ENCODE measurements at regions not wholly inside any gene's neighbourhood (a gene's known extent, or its start where the extent isn't known, plus 50 kb on each side); places are given as distances from the start of the nearest gene placed in this dataset.

DNA sequence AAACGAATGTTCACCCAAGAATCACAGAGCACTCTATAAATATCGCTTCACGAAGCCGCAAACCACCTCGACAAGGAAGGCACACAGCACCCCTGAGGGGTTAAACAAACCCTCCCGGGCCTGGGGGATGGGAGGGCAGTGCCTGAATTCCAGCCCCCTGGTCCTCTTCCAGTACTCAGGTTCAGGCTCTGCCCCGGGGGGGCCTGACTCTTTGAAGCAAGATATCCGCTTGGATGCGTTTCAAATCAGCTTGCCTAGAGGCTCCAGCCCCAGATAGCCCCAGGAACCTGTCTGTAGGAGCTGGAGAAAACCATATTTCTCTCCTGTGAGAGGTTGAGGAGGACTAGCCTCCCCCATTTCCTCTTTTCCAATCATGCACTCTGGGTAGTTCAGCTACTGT, 194.7 kb downstream of the WNT5A start:
- peaks cover 7% of the 10 kb centered on the region for H3K4me1 ChIP-seq (ENCODE audit: control insufficient read depth, insufficient read depth, low read length)
- no peak overlapping the region for H3K4me2 ChIP-seq (ENCODE audit: low read length)
- no peak overlapping the region for H3K4me3 ChIP-seq (ENCODE audit: low read length)
- H3K9me3 ChIP-seq (replicated peaks; ENCODE audit: low read length) = no peaks in the 10 kb centered on the region
- no peak overlapping the region for H3K9ac ChIP-seq (ENCODE audit: low read depth, low read length)
- H3K36me3 ChIP-seq (ENCODE audit: insufficient read depth, low read length) = no peaks in the 10 kb centered on the region
- H3K27me3 ChIP-seq (ENCODE audit: control insufficient read depth, insufficient read depth, low read length) = no peaks in the 10 kb centered on the region

GRCh38 chr3:55288657-55289056, 198.4 kb downstream of the WNT5A start:
- no peak overlapping the region for H3K4me2 ChIP-seq (ENCODE audit: low read length)
- no peak overlapping the region for H3K4me3 ChIP-seq (ENCODE audit: low read length)
- no peaks in the 10 kb centered on the region for H3K27me3 ChIP-seq (ENCODE audit: control insufficient read depth, insufficient read depth, low read length)
- peaks cover 3% of the 10 kb centered on the region for H3K4me1 ChIP-seq (ENCODE audit: control insufficient read depth, insufficient read depth, low read length)
- no peaks in the 10 kb centered on the region for H3K36me3 ChIP-seq (ENCODE audit: insufficient read depth, low read length)
- H3K9ac ChIP-seq (ENCODE audit: low read depth, low read length) = no peak overlapping the region
- H3K9me3 ChIP-seq (replicated peaks; ENCODE audit: low read length) = no peaks in the 10 kb centered on the region

- no peaks in the 10 kb centered on the region for H3K27me3 ChIP-seq (ENCODE audit: control insufficient read depth, insufficient read depth, low read length)
- peaks cover 3% of the 10 kb centered on the region for H3K4me1 ChIP-seq (ENCODE audit: control insufficient read depth, insufficient read depth, low read length)
- H3K4me2 ChIP-seq (ENCODE audit: low read length) = no peak overlapping the region
- no peak overlapping the region for H3K9ac ChIP-seq (ENCODE audit: low read depth, low read length)
- H3K4me3 ChIP-seq (ENCODE audit: low read length) = no peak overlapping the region
- no peaks in the 10 kb centered on the region for H3K36me3 ChIP-seq (ENCODE audit: insufficient read depth, low read length)
- H3K9me3 ChIP-seq (replicated peaks; ENCODE audit: low read length) = no peaks in the 10 kb centered on the region
These were observed 200.4 kb downstream of the WNT5A start for GRCh38 chr3:55286693-55287092.

GRCh38 chr3:55285156-55285555, 201.9 kb downstream of the WNT5A start:
- H3K4me1 ChIP-seq (ENCODE audit: control insufficient read depth, insufficient read depth, low read length) = peaks cover 3% of the 10 kb centered on the region
- H3K9ac ChIP-seq (ENCODE audit: low read depth, low read length) = no peak overlapping the region
- H3K36me3 ChIP-seq (ENCODE audit: insufficient read depth, low read length) = no peaks in the 10 kb centered on the region
- H3K4me2 ChIP-seq (ENCODE audit: low read length) = no peak overlapping the region
- no peaks in the 10 kb centered on the region for H3K27me3 ChIP-seq (ENCODE audit: control insufficient read depth, insufficient read depth, low read length)
- no peaks in the 10 kb centered on the region for H3K9me3 ChIP-seq (replicated peaks; ENCODE audit: low read length)
- H3K4me3 ChIP-seq (ENCODE audit: low read length) = no peak overlapping the region

DNA sequence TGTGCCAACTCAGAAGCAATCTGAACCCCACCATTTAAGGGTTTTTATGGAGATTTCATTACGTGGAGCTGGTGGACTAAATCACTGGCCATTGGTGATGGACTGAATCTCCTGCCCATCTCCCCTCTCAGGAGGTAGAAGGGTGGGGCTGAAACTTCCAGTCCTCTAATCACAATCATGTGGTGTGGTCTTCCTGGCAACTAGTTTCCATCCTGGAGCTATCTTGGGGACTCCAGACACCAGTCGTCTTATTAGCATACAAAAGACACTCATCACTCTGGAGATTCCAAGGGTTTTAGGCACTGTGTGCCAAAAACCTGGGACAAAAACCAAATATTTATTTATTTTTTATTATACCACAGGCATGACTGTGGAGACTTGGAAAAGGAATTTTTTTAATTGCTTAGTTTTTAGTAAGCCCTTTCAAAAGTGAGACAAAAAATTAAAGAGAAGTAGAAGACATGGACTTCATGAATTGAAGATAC, 203.6 kb downstream of the WNT5A start:
- Histone ChIP-seq H3K4me2 (ENCODE audit: low read length) (no peak overlapping the region), H3K27me3 (ENCODE audit: control insufficient read depth, insufficient read depth, low read length) (no peaks in the 10 kb centered on the region), H3K9ac (ENCODE audit: low read depth, low read length) (no peak overlapping the region), H3K36me3 (ENCODE audit: insufficient read depth, low read length) (no peaks in the 10 kb centered on the region), H3K9me3 (replicated peaks; ENCODE audit: low read length) (no peaks in the 10 kb centered on the region), H3K4me1 (ENCODE audit: control insufficient read depth, insufficient read depth, low read length) (peaks cover 3% of the 10 kb centered on the region), H3K4me3 (ENCODE audit: low read length) (no peak overlapping the region)

GRCh38 chr3:55282994-55283393, 204.1 kb downstream of the WNT5A start:
- Histone ChIP-seq H3K36me3 (ENCODE audit: insufficient read depth, low read length) (no peaks in the 10 kb centered on the region), H3K9me3 (replicated peaks; ENCODE audit: low read length) (no peaks in the 10 kb centered on the region), H3K4me2 (ENCODE audit: low read length) (no peak overlapping the region), H3K4me3 (ENCODE audit: low read length) (no peak overlapping the region), H3K4me1 (ENCODE audit: control insufficient read depth, insufficient read depth, low read length) (peaks cover 3% of the 10 kb centered on the region), H3K27me3 (ENCODE audit: control insufficient read depth, insufficient read depth, low read length) (no peaks in the 10 kb centered on the region), H3K9ac (ENCODE audit: low read depth, low read length) (no peak overlapping the region)

GRCh38 chr3:55272031-55272645, 215.0 kb downstream of the WNT5A start:
- H3K9me3 ChIP-seq (replicated peaks; ENCODE audit: low read length) = no peaks in the 10 kb centered on the region
- peaks cover 8% of the 10 kb centered on the region for H3K4me1 ChIP-seq (ENCODE audit: control insufficient read depth, insufficient read depth, low read length)
- no peak overlapping the region for H3K9ac ChIP-seq (ENCODE audit: low read depth, low read length)
- H3K4me3 ChIP-seq (ENCODE audit: low read length) = no peak overlapping the region
- H3K27me3 ChIP-seq (ENCODE audit: control insufficient read depth, insufficient read depth, low read length) = no peaks in the 10 kb centered on the region
- no peaks in the 10 kb centered on the region for H3K36me3 ChIP-seq (ENCODE audit: insufficient read depth, low read length)
- no peak overlapping the region for H3K4me2 ChIP-seq (ENCODE audit: low read length)

DNA sequence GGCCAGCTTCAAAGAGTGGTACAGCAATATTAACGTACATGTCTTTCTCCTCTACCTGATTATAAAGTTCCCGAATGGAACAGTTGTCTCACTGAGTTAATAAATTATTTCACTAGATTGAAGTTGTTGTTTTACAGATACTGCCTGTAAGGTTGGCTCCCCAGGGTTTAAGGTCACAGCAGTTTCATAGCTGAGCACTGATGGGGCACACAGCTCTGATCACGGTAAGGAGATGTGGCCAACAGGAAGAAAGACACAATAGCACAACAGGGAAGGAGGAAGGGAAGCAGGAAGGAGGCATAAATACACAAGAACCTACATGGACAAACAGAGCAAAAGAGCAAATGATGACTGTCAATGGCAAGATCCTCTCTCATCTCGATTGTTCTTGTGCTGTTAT, 215.6 kb downstream of the WNT5A start:
- H3K36me3 ChIP-seq (ENCODE audit: insufficient read depth, low read length) = no peaks in the 10 kb centered on the region
- no peaks in the 10 kb centered on the region for H3K9me3 ChIP-seq (replicated peaks; ENCODE audit: low read length)
- H3K4me2 ChIP-seq (ENCODE audit: low read length) = no peak overlapping the region
- no peak overlapping the region for H3K9ac ChIP-seq (ENCODE audit: low read depth, low read length)
- no peak overlapping the region for H3K4me3 ChIP-seq (ENCODE audit: low read length)
- no peaks in the 10 kb centered on the region for H3K27me3 ChIP-seq (ENCODE audit: control insufficient read depth, insufficient read depth, low read length)
- H3K4me1 ChIP-seq (ENCODE audit: control insufficient read depth, insufficient read depth, low read length) = peaks cover 13% of the 10 kb centered on the region

DNA sequence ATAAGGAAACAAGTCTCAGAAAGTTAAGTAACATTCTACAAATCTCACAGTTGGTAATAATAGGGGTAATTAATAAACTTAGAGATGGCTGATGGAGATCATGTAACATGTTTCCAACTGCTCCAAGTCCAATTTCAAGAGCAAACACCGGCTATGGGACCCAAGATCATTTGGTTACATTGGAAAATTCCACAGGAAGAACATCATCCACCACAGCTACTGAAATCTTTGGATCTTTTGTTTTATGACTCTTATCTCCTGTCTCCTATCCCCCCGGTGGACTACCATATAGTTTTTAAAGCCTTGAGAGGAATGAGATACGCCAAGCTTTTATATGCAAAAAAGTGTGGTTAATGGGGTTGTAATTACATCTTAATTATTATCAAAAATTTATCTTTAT, 216.1 kb downstream of the WNT5A start:
- Histone ChIP-seq H3K9ac (ENCODE audit: low read depth, low read length) (no peak overlapping the region), H3K36me3 (ENCODE audit: insufficient read depth, low read length) (no peaks in the 10 kb centered on the region), H3K9me3 (replicated peaks; ENCODE audit: low read length) (no peaks in the 10 kb centered on the region), H3K4me2 (ENCODE audit: low read length) (no peak overlapping the region), H3K4me1 (ENCODE audit: control insufficient read depth, insufficient read depth, low read length) (peaks cover 14% of the 10 kb centered on the region), H3K4me3 (ENCODE audit: low read length) (no peak overlapping the region), H3K27me3 (ENCODE audit: control insufficient read depth, insufficient read depth, low read length) (no peaks in the 10 kb centered on the region)

GRCh38 chr3:55269636-55270035, 217.5 kb downstream of the WNT5A start:
- Histone ChIP-seq H3K9ac (ENCODE audit: low read depth, low read length) (no peak overlapping the region), H3K36me3 (ENCODE audit: insufficient read depth, low read length) (no peaks in the 10 kb centered on the region), H3K9me3 (replicated peaks; ENCODE audit: low read length) (no peaks in the 10 kb centered on the region), H3K4me2 (ENCODE audit: low read length) (no peak overlapping the region), H3K27me3 (ENCODE audit: control insufficient read depth, insufficient read depth, low read length) (no peaks in the 10 kb centered on the region), H3K4me1 (ENCODE audit: control insufficient read depth, insufficient read depth, low read length) (peaks cover 19% of the 10 kb centered on the region), H3K4me3 (ENCODE audit: low read length) (no peak overlapping the region)

- Histone ChIP-seq H3K9ac (ENCODE audit: low read depth, low read length) (no peak overlapping the region), H3K36me3 (ENCODE audit: insufficient read depth, low read length) (no peaks in the 10 kb centered on the region), H3K4me2 (ENCODE audit: low read length) (no peak overlapping the region), H3K9me3 (replicated peaks; ENCODE audit: low read length) (no peaks in the 10 kb centered on the region), H3K4me3 (ENCODE audit: low read length) (no peak overlapping the region), H3K27me3 (ENCODE audit: control insufficient read depth, insufficient read depth, low read length) (no peaks in the 10 kb centered on the region), H3K4me1 (ENCODE audit: control insufficient read depth, insufficient read depth, low read length) (peaks cover 19% of the 10 kb centered on the region)
These were observed 218.0 kb downstream of the WNT5A start for GRCh38 chr3:55269096-55269495.

- no peak overlapping the region for H3K4me2 ChIP-seq (ENCODE audit: low read length)
- no peaks in the 10 kb centered on the region for H3K36me3 ChIP-seq (ENCODE audit: insufficient read depth, low read length)
- H3K4me1 ChIP-seq (ENCODE audit: control insufficient read depth, insufficient read depth, low read length) = peaks cover 19% of the 10 kb centered on the region
These were observed 219.7 kb downstream of the WNT5A start for GRCh38 chr3:55267206-55267930.

More at GRCh38 chr3:55267206-55267930, 219.7 kb downstream of the WNT5A start:
- Histone ChIP-seq H3K4me3 (ENCODE audit: low read length) (no peak overlapping the region), H3K27me3 (ENCODE audit: control insufficient read depth, insufficient read depth, low read length) (no peaks in the 10 kb centered on the region), H3K9me3 (replicated peaks; ENCODE audit: low read length) (no peaks in the 10 kb centered on the region), H3K9ac (ENCODE audit: low read depth, low read length) (no peak overlapping the region)
